ENCODE measurements at regions not wholly inside any gene's neighbourhood (a gene's known extent, or its start where the extent isn't known, plus 50 kb on each side); places are given as distances from the start of the nearest gene placed in this dataset.
"Not testable (repeated sequence)": the region's sequence is repeated elsewhere in the genome, so short reads cannot be mapped to it uniquely, and the experiment has no call there.

DNA sequence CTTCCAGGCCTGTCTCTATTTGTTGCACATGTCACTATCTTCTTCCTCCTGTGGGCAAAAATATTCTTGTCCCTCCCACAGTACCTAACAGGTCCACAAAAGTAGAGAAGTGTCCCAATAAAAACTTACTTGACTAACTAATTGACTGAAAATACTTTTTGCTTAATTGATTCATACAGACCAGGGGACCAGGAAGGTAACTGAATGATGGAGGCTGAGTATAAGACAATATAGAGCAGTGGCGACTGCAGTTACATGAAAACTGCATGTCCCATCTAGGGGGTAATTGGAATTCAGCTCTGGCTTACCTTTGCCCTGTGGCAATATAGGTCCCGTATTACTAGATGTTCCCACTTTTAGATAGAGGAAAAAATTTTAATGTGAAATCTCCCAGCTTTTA is 112.9 kb upstream of the CREB1 start:
- DNase-seq, result no peak

- no peak for DNase-seq
Measured at GRCh38 chr2:207417301-207417718, 112.5 kb upstream of the CREB1 start.

GRCh38 chr2:207418419-207418818 is 111.3 kb upstream of the CREB1 start:
- DNase-seq, result no peak

DNA sequence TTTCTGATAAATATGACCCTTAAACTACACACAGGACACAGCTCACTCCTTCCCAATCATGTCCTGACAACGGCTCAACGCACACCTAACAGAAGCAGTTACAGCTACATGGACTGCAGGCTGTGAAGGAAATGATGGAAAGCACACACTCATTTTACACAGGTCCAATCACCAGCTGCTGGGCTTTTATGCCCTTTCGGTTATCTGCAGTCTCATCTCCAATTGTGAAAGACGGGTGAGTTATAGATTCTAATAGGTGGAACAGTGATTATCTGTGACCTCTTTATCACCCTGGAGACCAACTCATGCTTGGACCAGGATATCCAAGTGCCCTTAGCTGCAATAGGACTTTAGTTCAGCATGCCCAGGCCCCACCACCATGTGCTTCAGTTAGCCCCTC is 110.4 kb upstream of the CREB1 start:
- no peak for DNase-seq

- no peak for DNase-seq
Measured at GRCh38 chr2:207421671-207422070, 108.1 kb upstream of the CREB1 start.

GRCh38 chr2:207422380-207422779 is 107.4 kb upstream of the CREB1 start:
- DNase-seq, result no peak

DNA sequence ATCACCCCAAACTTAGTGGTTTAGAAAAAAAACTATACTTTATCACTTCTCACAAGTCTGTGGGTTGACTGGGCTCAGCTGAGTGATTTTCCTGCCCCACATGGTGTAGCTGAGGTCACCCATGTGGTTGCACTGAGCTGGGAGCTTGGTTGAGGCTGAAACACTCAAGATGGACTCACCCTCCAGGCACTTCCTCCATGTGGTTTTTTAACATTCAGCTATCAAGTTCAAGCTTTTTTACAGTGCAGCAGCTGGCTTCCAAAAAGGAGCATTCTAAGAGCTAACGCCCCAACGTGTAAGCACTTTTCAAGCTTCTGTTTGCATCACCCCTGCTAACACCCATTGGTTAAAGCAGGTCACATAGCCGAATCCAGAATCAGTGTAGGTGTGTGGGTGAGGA is 105.9 kb upstream of the CREB1 start:
- DNase-seq, result no peak

- DNase-seq, result no peak
Measured at GRCh38 chr2:207427986-207428385, 101.8 kb upstream of the CREB1 start.

- DNase-seq, result no peak
Measured at GRCh38 chr2:207428573-207428972, 101.2 kb upstream of the CREB1 start.

DNA sequence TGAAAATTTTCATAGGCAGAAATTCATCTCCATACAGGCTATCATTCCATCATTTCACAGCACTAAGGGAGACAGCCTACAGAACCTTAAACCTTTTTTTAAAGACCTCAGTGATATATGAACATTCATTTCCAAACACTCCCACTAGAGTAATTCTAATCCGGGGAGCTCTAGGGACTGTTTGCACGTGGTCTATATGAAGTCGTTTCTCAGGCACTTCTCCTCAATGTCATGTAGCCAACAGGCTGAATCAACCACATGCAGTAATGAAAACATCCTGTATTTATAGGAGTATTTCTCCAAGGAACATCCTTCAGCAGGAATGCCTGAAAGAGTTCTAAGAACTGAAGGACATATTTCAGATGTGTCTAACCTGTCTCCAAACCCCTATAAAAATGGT is 97.3 kb upstream of the CREB1 start:
- no peak for DNase-seq

DNA sequence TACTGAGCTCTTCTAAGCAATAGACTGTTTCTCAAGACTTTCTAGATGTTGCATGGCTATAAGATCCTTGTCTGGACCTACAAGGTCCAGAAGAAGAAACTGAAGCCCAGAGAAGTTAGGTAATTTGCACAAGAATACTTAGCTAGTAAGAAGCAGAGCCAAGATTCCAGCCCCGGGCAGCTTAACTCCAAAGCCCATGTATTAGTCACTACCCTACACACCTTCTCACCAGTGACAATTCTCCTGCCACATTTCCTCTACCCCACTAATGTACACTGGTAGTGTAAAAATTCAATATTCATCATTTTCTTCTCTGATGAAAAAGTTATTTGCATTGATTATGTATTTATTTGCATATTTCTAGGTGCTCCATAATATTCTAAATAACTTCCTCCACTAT is 95.5 kb upstream of the CREB1 start:
- DNase-seq, result no peak

- DNase-seq, result no peak
Measured at GRCh38 chr2:207434899-207435465, 94.8 kb upstream of the CREB1 start.

DNA sequence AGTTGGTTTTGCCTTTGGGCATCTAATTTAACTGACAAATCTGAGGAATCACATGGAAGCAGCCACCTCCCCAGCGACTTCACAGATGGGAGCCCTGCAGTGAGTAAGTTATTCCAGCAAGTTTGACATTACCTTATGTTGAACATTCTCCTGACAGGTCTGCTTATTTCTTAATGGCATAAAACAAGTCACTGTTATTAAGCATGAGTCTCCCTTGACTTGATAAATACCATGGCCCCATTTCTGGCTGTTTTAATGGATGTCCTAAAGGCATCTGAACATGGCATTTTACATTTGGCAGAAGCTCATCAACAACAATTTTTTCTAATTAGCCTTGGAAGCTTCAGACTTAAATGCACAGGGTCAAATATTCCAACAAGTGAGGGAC is 92.6 kb upstream of the CREB1 start:
- no peak for DNase-seq

GRCh38 chr2:207437524-207438143 is 92.1 kb upstream of the CREB1 start:
- no peak for DNase-seq

DNA sequence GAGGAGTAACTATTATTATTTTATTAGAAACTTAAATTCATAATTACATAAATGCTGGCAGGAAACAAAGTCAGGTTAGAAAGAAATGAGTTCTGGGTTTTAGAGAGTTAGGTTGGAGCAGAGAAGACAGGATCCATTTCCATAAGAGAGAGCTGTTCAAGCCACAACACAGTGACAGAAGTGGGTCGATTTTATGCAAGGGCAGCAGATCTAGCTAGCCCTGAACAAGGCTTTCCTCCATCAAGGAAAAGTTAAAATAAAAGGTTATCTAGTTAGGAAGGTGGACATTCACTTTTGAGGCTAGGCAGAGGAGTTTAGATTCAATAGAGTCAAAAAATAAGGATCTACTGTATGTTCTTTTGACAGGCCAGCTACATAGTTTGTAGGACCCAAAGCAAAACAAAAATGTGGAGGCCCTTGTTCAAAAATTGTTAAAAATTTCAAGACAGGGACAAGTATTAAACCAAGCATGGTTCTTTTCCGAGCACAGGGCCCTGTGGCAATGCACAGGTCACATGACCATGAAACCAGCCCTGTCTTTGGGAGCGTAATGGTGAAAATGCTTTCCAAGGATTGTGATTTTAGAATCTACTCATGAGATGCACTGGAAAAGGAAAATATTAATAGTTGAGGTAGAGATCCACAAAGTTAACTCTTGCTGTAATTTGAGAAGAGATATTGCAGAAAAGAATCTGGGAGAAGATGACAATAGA is 91.2 kb upstream of the CREB1 start:
- DNase-seq, result no peak

DNA sequence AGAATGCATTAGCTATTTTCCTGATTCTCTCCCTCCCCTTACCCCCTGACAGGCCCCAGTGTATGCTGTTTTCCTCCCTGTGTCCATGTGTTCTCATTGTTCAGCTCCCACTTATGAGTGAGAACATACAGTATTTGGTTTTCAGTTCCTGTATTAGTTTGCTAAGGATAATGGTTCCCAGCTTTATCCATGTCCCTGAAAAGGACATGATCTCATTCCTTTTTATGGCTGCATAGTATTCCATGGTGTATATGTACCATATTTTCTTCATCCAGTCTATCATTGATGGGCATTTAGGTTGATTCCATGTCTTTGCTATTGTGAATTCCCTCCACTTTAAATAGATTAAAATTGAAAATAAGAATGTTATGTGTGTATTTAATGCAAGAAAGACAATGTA is 89.9 kb upstream of the CREB1 start:
- not testable (repeated sequence) for DNase-seq

GRCh38 chr2:207444756-207445155 is 85.0 kb upstream of the CREB1 start:
- DNase-seq, result no peak

DNA sequence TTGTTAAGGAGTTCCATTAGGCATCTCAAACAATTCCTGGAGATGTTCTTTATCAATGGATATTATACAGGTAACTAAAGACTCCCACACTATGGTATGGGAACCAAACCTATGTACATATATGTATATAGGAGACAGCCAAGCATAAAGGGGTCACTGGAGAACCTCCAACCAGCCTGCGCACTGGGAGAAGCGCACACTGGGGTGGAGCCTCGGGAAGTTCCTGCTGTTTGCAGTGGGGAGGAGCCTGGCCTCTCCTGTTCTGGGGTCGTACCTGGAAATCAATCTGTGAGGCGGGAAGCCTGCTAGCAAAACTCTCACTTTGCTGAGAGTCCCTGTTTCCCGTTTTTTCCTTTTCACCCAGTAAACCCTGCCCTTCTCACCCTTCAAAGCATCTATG is 83.1 kb upstream of the CREB1 start:
- no peak for DNase-seq

DNA sequence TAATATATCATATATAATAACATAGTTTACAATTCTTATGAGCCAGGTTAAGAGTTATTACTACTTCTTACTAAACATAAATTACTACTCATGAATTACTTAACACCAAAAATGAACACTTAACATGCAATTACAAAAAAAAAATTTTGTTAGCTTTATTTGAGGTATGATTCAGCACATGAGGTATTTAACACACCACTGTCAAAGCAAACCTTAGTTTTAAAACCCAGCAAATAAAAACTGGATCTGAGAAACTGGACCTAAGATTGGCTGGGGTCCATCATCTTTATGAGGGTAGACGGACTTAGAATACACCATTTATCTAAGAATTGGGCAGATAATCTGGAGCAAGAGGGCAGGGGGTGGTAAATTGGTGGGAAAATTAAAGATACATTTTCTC is 81.8 kb upstream of the CREB1 start:
- no peak for DNase-seq

- no peak for DNase-seq
Measured at GRCh38 chr2:207449642-207450165, 80.1 kb upstream of the CREB1 start.

DNA sequence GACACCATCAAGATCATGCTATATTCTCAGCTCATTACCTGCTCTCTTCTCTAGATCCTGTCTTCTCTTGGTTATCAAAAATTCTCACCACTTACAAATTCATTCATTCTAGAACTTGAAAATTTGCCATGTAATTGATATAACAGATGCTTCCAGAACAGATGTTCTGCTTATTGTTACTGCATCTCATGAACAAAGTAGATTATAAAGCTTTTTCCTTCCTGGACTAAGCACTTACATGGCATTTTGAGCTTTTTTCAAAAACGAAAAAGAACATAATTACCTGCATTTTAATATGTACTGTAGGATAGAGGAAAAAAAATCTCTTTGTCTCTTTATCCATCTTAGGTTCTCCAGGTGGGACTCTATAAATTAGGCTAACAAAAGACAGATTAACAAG is 79.6 kb upstream of the CREB1 start:
- no peak for DNase-seq

- DNase-seq, result no peak
Measured at GRCh38 chr2:207458582-207458981, 71.2 kb upstream of the CREB1 start.

DNA sequence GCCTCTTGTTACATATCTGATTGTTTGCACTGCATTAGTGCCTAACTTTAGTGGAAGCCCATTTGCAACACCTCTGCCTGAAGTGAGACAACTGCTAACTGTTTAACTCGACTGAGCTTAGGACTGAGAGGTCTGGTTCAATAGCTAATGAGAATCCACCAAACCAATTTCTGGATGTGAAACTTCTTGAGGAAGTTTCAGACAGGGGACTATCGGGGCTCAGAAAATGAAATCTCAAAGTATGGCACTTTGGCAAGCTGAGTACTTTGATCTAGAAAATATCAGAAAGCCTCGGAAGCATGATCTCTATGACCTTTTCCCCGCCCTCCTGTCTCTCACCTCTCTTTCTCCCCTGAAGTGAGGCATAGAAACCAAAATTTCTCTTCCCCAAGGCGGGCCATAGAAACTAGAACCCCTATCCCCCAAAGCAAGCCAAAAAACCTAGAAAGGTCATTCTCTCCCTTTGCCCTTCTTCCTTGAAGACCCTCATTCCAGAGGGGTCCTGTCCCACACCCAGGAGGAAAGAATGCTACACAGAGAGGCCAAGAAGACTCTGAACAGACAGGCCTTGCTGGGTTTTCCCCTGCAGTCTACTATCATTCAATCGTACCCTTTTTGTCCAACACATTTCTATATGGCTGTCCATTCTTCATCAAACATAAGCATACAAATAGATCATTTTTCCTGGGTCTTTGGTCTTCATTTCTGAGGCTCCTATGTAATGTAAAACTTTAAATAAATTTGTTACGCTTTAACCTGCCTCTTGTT is 69.6 kb upstream of the CREB1 start:
- DNase-seq, result no peak

DNA sequence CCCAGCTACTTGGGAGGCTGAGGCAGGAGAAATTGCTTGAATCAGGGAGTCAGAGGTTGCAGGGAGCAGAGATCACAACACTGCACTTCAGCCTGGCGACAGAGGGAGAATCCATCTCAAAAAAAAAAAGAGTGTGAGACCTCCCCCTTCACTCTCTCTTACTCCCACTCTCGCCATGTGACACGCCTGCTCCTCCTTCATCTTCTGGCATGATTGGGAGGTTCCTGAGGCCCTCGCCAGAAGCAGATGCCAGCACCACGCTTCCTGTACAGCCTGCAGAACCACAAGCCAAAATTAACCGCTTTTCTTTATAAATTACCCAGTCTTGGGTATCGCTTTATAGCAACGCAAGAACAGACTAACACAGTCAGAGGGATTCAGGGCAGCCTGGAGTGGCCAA is 66.3 kb upstream of the CREB1 start:
- no peak for DNase-seq
